Activated CD4-positive, alpha-beta memory T cell treated with anti-CD3 and anti-CD28 coated beads, Interleukin-2, amount 10 ng/mL, durations not matched to agents 7 days and 5 days (primary cell): ENCODE measurements at regions not wholly inside any gene's neighbourhood (a gene's known extent, or its start where the extent isn't known, plus 50 kb on each side); places are given as distances from the start of the nearest gene placed in this dataset.

Experiments used
- CTCF ChIA-PET: fragments of 350-600 bp; sonication (Branson Sonifier 250); formaldehyde crosslinking; loops from one replicate; lab custom pipeline; 2021; ENCODE audit warnings: antibody characterized with exemption, inconsistent platforms; lab: Charles Lee
- POLR2A ChIA-PET: fragments of 350-600 bp; sonication (Branson Sonifier 250); formaldehyde crosslinking; loops from one replicate; lab custom pipeline; 2021; ENCODE audit warnings: antibody characterized with exemption; lab: Charles Lee
- DNase-seq: peaks from one replicate; pipeline ENCODE4 v3.0.0-alpha.2; 2020
- H3K27ac Mint-ChIP-seq: one replicate; pipeline ENCODE4 v1.8.0; 2021; ENCODE audit warnings: mild to moderate bottlenecking, mixed read lengths
- H3K27me3 Mint-ChIP-seq: one replicate; pipeline ENCODE4 v1.8.0; 2021; ENCODE audit warnings: mixed read lengths
- H3K36me3 Mint-ChIP-seq: one replicate; pipeline ENCODE4 v1.8.0; 2021; ENCODE audit warnings: low read depth, mixed read lengths
- H3K4me1 Mint-ChIP-seq: one replicate; pipeline ENCODE4 v1.8.0; 2021; ENCODE audit warnings: mixed read lengths
- H3K4me3 Mint-ChIP-seq: one replicate; pipeline ENCODE4 v1.8.0; 2021; ENCODE audit warnings: mild to moderate bottlenecking, mixed read lengths
- H3K9me3 Mint-ChIP-seq: one replicate; pipeline ENCODE4 v1.8.0; 2021; ENCODE audit warnings: mixed read lengths

DNA sequence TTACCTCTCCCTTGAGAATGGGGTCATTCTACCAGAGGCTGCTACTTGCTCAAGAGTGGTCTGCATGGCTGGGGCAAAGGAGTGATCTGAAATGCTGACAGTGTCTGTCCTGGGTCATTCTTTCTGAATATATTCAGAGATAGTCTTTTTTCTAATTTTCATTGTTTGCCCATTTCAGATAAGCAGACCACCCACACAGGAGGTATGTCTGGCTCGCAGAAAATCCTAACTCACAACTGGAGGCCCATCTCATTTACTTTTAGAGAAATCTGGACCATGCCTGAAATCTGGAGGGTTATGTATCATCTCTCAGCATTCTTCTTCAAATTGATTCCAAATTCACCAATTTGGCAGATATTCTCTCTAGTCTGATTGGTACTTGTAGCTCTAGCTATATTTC lies 227.6 kb downstream of the SEC61B start:
- no peaks in the 10 kb centered on the region for H3K4me1 Mint-ChIP-seq
- ChIA-PET CTCF (interaction anchor here (1.2 kb wide), 1 partner anchor 265 kb away, joined by 3 read pairs; no protein-coding TSS in a partner anchor), POLR2A (interaction anchor here (1.0 kb wide), 1 partner anchor 11 kb away, joined by 3 read pairs; no protein-coding TSS in a partner anchor)
- no peak overlapping the region for H3K4me3 Mint-ChIP-seq
- no peaks in the 10 kb centered on the region for H3K9me3 Mint-ChIP-seq
- no peak overlapping the region for H3K27ac Mint-ChIP-seq
- no peaks in the 10 kb centered on the region for H3K36me3 Mint-ChIP-seq
- no peak for DNase-seq
- H3K27me3 Mint-ChIP-seq, result peaks cover 44% of the 10 kb centered on the region

DNA sequence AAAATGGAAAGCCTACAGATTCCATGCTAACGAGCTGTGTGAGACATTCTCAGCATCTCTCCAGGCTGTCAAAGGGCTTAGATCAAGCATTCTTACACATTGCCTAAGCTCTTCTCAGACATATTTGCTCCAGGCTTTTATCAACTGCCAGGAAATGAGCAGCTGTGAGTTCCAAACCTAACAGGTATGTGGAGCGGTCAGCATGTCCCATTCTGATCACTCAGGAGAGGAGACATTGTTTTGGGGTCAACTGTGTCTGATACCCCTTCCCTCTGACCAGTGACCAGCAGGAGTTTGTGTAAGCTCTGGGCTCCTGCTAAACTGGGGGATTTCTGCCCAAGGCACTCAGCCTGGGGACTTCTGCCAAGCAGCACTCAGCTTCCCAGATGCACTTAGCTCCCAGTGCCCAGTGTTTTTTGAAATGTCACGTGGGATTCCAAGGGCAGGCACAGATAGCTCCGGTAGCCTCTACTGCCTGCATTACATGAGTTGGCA lies 229.1 kb downstream of the SEC61B start:
- ChIA-PET CTCF (no interaction called here), POLR2A (no interaction called here)
- Mint-ChIP-seq H3K36me3 (no peaks in the 10 kb centered on the region), H3K27ac (no peak overlapping the region), H3K4me3 (no peak overlapping the region), H3K27me3 (peaks cover 37% of the 10 kb centered on the region), H3K9me3 (no peaks in the 10 kb centered on the region), H3K4me1 (no peaks in the 10 kb centered on the region)
- DNase-seq, result no peak

DNA sequence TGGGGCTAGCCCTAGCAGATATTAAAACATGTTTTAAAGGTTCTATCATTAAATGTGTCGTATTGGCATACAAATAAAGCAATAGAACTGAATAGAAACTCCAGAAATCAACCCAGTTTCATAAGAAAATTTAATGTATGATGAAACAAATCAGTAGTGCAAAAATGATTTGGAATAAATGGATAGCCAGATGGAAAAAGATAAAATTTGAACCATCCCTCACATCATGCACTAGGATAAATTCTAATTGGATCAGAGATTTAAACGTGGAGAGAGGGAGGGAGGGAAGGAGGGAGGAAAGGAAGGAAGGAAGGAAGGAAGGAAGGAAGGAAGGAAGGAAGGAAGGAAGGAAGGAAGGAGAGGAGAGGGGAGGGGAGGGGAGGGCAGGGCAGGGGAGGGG lies 235.3 kb downstream of the SEC61B start:
- peaks cover 18% of the 10 kb centered on the region for H3K27me3 Mint-ChIP-seq
- DNase-seq, result no peak
- H3K36me3 Mint-ChIP-seq, result no peaks in the 10 kb centered on the region
- H3K4me1 Mint-ChIP-seq, result no peaks in the 10 kb centered on the region
- POLR2A ChIA-PET, result no interaction called here
- H3K9me3 Mint-ChIP-seq, result no peaks in the 10 kb centered on the region
- CTCF ChIA-PET, result no interaction called here
- H3K4me3 Mint-ChIP-seq, result no peak overlapping the region
- H3K27ac Mint-ChIP-seq, result no peak overlapping the region

DNA sequence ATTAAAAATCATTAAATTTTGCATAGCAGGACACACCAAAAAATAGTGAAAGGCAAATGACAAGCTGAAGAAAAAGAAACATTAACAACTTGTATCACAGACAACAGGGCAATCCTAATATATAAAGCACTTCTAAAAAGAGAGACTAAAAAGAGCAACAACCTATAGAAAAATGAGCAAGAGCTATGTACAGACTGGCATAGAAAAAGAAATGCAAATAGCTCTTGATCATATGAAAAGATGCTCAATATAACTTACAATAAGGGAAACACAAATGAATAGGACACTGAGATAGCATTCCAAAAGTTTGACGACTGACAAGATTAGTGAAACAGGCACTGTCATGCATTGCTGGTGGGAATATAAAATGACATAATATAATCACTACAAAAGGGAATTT lies 235.9 kb downstream of the SEC61B start:
- no peaks in the 10 kb centered on the region for H3K9me3 Mint-ChIP-seq
- no peak overlapping the region for H3K27ac Mint-ChIP-seq
- DNase-seq, result no peak
- no peaks in the 10 kb centered on the region for H3K4me1 Mint-ChIP-seq
- POLR2A ChIA-PET, result no interaction called here
- CTCF ChIA-PET, result no interaction called here
- no peak overlapping the region for H3K4me3 Mint-ChIP-seq
- peaks cover 17% of the 10 kb centered on the region for H3K27me3 Mint-ChIP-seq
- no peaks in the 10 kb centered on the region for H3K36me3 Mint-ChIP-seq

DNA sequence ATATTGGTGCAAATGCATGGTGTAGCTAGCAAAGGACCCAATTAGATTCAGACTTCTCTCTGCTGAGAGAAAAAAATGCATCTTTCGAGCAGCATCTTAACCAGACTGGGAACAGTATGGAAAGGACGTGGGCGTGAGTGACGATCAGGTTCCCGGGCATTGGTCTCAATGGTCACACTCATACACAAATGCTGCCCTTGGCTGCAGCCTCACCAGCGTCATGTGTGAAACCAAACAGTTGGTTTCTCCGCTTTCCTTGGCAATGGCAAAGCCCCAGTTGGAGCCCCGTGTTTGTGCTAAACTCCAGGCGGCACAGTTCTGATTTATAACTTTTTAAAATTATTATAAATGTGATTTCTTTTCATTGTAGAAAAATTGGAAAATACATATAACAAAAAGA lies 237.8 kb downstream of the SEC61B start:
- H3K27me3 Mint-ChIP-seq, result peaks cover 9% of the 10 kb centered on the region
- ChIA-PET CTCF (no interaction called here), POLR2A (no interaction called here)
- no peak overlapping the region for H3K4me3 Mint-ChIP-seq
- H3K4me1 Mint-ChIP-seq, result no peaks in the 10 kb centered on the region
- DNase-seq, result no peak
- no peaks in the 10 kb centered on the region for H3K36me3 Mint-ChIP-seq
- no peaks in the 10 kb centered on the region for H3K9me3 Mint-ChIP-seq
- H3K27ac Mint-ChIP-seq, result no peak overlapping the region

DNA sequence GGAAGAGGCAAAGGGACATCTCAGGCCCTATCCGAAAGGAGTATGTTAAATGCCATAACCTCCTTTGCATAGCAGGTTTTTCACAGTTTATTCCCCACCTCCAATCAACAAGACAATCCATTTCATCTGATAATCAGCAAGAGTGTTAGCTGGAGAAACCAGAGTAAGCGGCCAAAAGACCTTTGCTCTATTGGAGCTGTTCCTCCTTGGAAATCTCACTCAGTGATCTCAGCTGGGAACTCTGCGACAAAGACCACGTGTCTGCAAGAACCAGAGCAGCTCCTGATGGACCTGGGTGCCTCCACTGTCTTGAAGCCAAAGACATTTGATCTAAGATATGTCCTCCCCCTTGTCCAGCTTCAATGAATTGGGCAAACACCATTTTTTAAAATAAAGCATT lies 241.0 kb downstream of the SEC61B start:
- H3K36me3 Mint-ChIP-seq, result no peaks in the 10 kb centered on the region
- H3K4me1 Mint-ChIP-seq, result no peaks in the 10 kb centered on the region
- H3K27me3 Mint-ChIP-seq, result peaks cover 7% of the 10 kb centered on the region
- H3K9me3 Mint-ChIP-seq, result no peaks in the 10 kb centered on the region
- ChIA-PET POLR2A (no interaction called here), CTCF (no interaction called here)
- H3K4me3 Mint-ChIP-seq, result no peak overlapping the region
- no peak overlapping the region for H3K27ac Mint-ChIP-seq
- no peak for DNase-seq

DNA sequence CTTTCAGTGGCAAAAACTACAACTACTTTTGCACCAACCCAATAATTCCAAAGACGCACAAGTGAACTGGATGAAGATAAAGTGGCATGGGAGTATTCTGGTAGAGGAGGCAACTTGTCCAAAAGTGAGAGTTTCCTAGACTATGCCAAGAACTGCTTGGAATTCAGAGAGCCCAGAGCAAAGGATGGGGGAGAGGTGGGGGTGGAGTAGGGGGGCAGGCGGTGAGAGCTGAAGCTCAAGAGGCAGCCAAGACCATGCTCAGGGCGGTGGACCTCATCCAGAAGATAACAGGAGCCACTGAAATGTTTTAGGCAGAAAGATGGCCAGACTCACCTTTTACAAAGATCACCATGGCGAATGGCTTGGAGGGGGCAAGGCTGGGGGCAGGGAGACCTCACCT lies 242.5 kb downstream of the SEC61B start:
- no peak overlapping the region for H3K4me3 Mint-ChIP-seq

DNA sequence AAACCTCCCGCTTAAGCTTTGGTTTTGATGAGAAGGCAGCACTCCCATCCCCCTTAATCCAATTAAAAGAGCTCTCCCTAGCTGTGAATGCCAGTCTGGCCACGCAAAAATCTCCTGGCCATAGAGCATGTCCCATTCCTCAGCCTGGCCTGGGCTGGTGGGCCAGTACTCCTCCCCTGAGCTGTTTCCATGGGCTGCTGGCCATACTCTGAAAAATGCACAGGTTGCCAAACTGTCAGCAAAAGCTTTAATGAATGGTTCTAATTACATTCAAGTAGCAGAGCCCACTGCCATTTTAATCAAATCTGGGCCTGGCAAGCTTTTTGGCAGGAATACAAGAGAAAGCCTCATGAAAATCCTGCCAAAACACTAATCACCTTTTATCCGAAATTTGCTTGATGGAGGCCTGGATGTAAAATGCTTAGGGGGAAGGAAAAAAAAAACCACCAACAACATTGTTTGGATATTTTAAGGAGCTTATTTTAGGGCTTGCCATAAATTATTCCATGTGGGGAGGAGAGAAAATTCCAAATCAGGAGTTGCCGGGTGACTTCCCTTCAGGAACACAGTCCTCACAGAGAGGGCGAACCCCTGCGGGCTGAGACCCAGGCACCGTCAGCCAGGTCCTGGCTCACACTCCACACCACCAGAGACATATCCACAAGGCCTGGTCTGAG lies 243.3 kb downstream of the SEC61B start:
- no peak overlapping the region for H3K27ac Mint-ChIP-seq
- H3K36me3 Mint-ChIP-seq, result no peaks in the 10 kb centered on the region
- H3K4me1 Mint-ChIP-seq, result no peaks in the 10 kb centered on the region

More for the DNA sequence above, 242.5 kb downstream of the SEC61B start:
- POLR2A ChIA-PET, result no interaction called here
- Mint-ChIP-seq H3K27me3 (peaks cover 7% of the 10 kb centered on the region), H3K36me3 (no peaks in the 10 kb centered on the region), H3K27ac (no peak overlapping the region), H3K9me3 (no peaks in the 10 kb centered on the region), H3K4me1 (no peaks in the 10 kb centered on the region)
- no peak for DNase-seq
- CTCF ChIA-PET, result no interaction called here

DNA sequence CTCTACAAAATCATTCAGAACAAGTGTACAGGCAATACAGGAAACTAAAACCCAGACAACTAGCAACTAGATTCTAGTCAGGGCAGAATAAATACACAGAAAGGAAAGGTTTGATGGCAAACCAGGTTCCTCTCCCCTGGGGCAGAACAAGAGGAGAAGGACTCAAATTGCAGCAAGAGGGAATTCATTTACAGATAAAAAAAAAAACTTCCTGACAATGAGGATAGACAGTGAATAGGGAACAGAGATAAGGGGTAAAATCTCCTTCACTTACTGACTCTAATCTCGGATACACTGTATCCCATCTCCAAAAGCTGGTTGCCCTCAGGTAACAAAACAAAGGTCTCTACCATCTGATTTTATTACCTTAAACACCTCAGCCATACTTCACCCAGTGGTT lies 244.0 kb downstream of the SEC61B start:
- peaks cover 12% of the 10 kb centered on the region for H3K27me3 Mint-ChIP-seq
- no peaks in the 10 kb centered on the region for H3K4me1 Mint-ChIP-seq
- H3K9me3 Mint-ChIP-seq, result no peaks in the 10 kb centered on the region
- no peak overlapping the region for H3K27ac Mint-ChIP-seq
- no peaks in the 10 kb centered on the region for H3K36me3 Mint-ChIP-seq
- CTCF ChIA-PET, result no interaction called here
- POLR2A ChIA-PET, result interaction anchor here (0.6 kb wide), 1 partner anchor 389 kb away, joined by 4 read pairs; no protein-coding TSS in a partner anchor
- no peak overlapping the region for H3K4me3 Mint-ChIP-seq
- no peak for DNase-seq

More for the DNA sequence above, 243.3 kb downstream of the SEC61B start:
- ChIA-PET POLR2A (interaction anchor here (0.6 kb wide), 1 partner anchor 390 kb away, joined by 4 read pairs; no protein-coding TSS in a partner anchor), CTCF (no interaction called here)
- H3K4me3 Mint-ChIP-seq, result no peak overlapping the region
- peaks cover 10% of the 10 kb centered on the region for H3K27me3 Mint-ChIP-seq
- H3K9me3 Mint-ChIP-seq, result no peaks in the 10 kb centered on the region
- no peak for DNase-seq

DNA sequence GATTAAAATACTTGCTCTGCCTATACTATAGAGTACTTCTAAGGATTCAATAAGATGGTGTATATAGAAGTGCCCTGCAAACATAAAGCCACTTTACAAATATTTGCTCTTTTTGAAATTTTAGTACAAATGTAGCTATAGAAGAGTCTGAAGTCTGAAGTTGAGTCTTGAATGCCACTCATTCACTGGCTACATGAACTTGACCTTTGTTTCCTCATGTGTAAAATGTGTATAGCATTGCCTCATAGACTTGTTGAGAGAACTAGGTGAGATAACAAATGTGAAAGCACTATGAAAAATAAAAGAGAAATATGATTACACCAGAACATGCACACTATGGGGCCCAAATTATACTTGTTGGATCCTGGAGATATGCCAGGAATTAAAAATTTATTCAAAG lies 244.7 kb downstream of the SEC61B start:
- CTCF ChIA-PET, result no interaction called here
- POLR2A ChIA-PET, result no interaction called here
- Mint-ChIP-seq H3K36me3 (no peaks in the 10 kb centered on the region), H3K27ac (no peak overlapping the region), H3K4me3 (no peak overlapping the region), H3K27me3 (peaks cover 14% of the 10 kb centered on the region), H3K9me3 (no peaks in the 10 kb centered on the region), H3K4me1 (no peaks in the 10 kb centered on the region)
- no peak for DNase-seq

DNA sequence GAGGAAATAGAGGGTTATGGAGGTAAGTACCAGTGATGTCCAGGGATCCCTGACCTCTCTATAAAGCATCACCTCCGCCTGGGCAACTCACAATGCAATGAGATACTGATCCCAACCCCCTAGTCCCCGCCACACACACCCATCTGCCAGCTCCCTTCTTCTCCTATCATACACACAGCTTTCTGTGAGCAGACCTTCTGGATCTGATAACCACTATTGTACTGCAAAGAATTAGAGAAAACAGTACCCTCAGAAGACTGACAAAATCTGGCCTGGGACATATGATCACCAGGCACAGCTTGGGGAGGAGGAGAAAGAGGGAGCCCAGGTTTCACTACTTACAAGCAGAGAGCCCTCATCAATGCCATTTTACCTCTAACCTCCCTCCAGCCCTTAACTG lies 249.0 kb downstream of the SEC61B start:
- H3K4me1 Mint-ChIP-seq, result no peaks in the 10 kb centered on the region
- ChIA-PET POLR2A (no interaction called here), CTCF (no interaction called here)
- H3K36me3 Mint-ChIP-seq, result no peaks in the 10 kb centered on the region
- DNase-seq, result no peak
- no peaks in the 10 kb centered on the region for H3K9me3 Mint-ChIP-seq
- H3K27ac Mint-ChIP-seq, result no peak overlapping the region
- no peak overlapping the region for H3K4me3 Mint-ChIP-seq
- H3K27me3 Mint-ChIP-seq, result peaks cover 28% of the 10 kb centered on the region

DNA sequence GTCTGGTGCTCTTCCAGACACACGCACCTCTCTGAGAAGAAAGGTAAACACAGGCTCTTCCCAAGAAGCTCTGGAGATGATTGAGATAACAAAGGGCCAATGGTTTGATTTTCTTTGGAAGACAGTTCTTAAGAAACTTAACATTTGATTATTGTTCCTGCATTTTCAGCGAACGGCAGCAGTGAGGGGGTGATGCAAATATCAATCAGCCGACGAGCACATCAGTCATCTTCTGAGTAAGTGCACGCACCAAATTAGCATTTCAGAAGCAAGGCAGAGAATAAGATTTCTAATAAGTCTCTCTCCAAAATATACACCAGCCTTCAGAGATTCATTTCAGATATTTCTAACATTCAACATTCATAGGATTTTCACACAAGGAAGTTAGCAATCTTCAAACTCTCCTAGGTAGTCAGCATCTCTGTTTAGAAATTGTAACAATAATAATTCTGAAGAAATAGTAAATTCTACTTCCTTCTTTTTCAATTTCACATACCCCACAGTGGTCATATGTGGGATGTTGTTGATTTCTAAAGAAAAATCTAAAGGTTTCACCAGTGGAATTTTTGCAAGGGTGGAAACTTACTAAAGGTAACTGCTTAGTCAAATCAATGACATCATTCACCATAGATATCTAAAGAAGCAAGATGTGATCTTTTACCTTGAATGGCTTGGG lies 250.3 kb downstream of the SEC61B start:
- Mint-ChIP-seq H3K36me3 (no peaks in the 10 kb centered on the region), H3K4me1 (no peaks in the 10 kb centered on the region), H3K27ac (no peak overlapping the region), H3K4me3 (no peak overlapping the region), H3K9me3 (no peaks in the 10 kb centered on the region), H3K27me3 (peaks cover 32% of the 10 kb centered on the region)
- ChIA-PET POLR2A (no interaction called here), CTCF (no interaction called here)
- DNase-seq, result no peak

DNA sequence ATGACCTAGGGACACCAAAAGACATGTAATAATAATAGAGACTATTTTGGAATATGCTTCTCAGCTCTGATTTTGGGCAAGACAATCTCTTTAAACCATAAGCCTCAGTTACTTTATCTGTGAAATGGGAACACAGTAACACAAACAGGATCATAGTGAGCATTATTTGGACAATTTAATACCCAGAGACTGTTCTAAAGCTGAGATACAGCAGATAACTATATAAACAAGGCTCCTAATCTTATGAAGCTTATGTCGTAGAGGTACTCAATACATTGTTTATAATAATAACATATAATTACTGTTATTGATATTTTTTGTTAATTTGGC lies 250.8 kb downstream of the SEC61B start:
- ChIA-PET POLR2A (no interaction called here), CTCF (no interaction called here)
- Mint-ChIP-seq H3K27ac (no peak overlapping the region), H3K9me3 (no peaks in the 10 kb centered on the region), H3K27me3 (peaks cover 28% of the 10 kb centered on the region), H3K4me3 (no peak overlapping the region), H3K4me1 (no peaks in the 10 kb centered on the region), H3K36me3 (no peaks in the 10 kb centered on the region)
- DNase-seq, result no peak

DNA sequence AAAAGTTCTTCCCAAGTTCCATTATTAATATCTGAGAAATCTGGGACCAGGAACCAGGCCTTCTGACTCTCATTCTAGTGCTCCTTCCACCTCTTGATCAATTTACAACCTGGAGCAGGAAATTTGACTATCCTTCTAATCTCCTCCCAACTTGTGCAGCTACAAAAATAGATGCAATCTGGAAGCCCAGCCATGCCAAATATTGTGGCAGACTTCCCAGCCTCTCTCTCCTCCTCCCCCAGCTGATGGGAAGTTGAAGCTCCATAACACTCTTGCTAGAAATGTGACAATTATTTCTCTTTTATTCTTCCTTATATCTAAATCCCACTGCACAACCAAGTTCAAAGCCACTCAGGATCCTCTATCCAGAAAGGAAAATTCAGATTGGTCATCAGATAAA lies 252.1 kb downstream of the SEC61B start:
- no peak for DNase-seq
- Mint-ChIP-seq H3K4me1 (no peaks in the 10 kb centered on the region), H3K27me3 (peaks cover 28% of the 10 kb centered on the region), H3K4me3 (no peak overlapping the region), H3K36me3 (no peaks in the 10 kb centered on the region), H3K27ac (no peak overlapping the region), H3K9me3 (no peaks in the 10 kb centered on the region)
- ChIA-PET POLR2A (no interaction called here), CTCF (no interaction called here)
